ENCODE measurements at regions not wholly inside any gene's neighbourhood (a gene's known extent, or its start where the extent isn't known, plus 50 kb on each side); places are given as distances from the start of the nearest gene placed in this dataset.

- no peak for DNase-seq (ENCODE audit: low read depth)
- TF ChIP-seq, protein P1, sequence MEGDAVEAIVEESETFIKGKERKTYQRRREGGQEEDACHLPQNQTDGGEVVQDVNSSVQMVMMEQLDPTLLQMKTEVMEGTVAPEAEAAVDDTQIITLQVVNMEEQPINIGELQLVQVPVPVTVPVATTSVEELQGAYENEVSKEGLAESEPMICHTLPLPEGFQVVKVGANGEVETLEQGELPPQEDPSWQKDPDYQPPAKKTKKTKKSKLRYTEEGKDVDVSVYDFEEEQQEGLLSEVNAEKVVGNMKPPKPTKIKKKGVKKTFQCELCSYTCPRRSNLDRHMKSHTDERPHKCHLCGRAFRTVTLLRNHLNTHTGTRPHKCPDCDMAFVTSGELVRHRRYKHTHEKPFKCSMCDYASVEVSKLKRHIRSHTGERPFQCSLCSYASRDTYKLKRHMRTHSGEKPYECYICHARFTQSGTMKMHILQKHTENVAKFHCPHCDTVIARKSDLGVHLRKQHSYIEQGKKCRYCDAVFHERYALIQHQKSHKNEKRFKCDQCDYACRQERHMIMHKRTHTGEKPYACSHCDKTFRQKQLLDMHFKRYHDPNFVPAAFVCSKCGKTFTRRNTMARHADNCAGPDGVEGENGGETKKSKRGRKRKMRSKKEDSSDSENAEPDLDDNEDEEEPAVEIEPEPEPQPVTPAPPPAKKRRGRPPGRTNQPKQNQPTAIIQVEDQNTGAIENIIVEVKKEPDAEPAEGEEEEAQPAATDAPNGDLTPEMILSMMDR (IDR thresholded peaks at IDR 0.05; ENCODE audit: control insufficient read depth, insufficient read depth, low read depth, low read length, missing control alignments): no peak
These were observed 174.5 kb downstream of the DACT1 start for GRCh38 chr14:58812050-58812910.

GRCh38 chr14:58813745-58814144 is 176.0 kb downstream of the DACT1 start:
- DNase-seq (ENCODE audit: low read depth): no peak
- H3K4me3 ChIP-seq (ENCODE audit: control insufficient read depth, low read depth, low read length): no peak overlapping the region
- TF ChIP-seq, protein P1 (IDR thresholded peaks at IDR 0.05; ENCODE audit: control insufficient read depth, insufficient read depth, low read depth, low read length, missing control alignments): no peak

More at GRCh38 chr14:58812050-58812910, 174.5 kb downstream of the DACT1 start:
- no peak overlapping the region for H3K4me3 ChIP-seq (ENCODE audit: control insufficient read depth, low read depth, low read length)

- TF ChIP-seq, protein P1 (IDR thresholded peaks at IDR 0.05; ENCODE audit: control insufficient read depth, insufficient read depth, low read depth, low read length, missing control alignments): no peak
- DNase-seq (ENCODE audit: low read depth): no peak
- no peak overlapping the region for H3K4me3 ChIP-seq (ENCODE audit: control insufficient read depth, low read depth, low read length)
These were observed 176.7 kb downstream of the DACT1 start for GRCh38 chr14:58814466-58814865.

DNA sequence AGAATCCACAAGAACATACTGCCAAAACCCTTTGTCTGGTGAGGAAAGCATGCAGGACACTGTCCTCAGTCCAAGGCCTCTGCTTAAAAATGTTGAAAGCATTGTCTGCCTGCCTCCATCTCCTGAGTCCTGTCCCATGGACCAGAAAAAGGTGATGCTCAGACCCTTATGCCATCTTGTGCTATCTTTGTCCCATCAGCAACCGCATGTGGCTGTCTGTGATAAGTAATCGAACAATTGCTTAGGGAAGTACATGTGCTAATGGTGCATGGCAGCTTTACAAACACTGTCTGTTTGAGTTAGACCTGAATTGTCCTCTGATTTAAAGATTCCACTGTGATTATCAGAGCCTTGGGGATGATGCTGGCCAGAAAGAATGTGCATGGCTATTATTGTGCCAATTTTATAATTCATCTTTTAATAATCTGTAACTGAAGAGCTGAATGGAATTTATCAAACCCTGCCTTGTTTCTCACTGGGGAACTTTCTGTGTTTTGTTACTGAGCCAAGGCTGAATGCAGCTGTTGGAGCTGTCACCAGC is 177.5 kb downstream of the DACT1 start:
- TF ChIP-seq, protein P1 (IDR thresholded peaks at IDR 0.05; ENCODE audit: control insufficient read depth, insufficient read depth, low read depth, low read length, missing control alignments): no peak
- DNase-seq (ENCODE audit: low read depth): no peak
- no peak overlapping the region for H3K4me3 ChIP-seq (ENCODE audit: control insufficient read depth, low read depth, low read length)

GRCh38 chr14:58815794-58816193 is 178.0 kb downstream of the DACT1 start:
- TF ChIP-seq, protein P1 (IDR thresholded peaks at IDR 0.05; ENCODE audit: control insufficient read depth, insufficient read depth, low read depth, low read length, missing control alignments): no peak
- no peak for DNase-seq (ENCODE audit: low read depth)
- no peak overlapping the region for H3K4me3 ChIP-seq (ENCODE audit: control insufficient read depth, low read depth, low read length)

GRCh38 chr14:58816416-58817115 is 178.8 kb downstream of the DACT1 start:
- DNase-seq (ENCODE audit: low read depth): no peak
- TF ChIP-seq, protein P1 (IDR thresholded peaks at IDR 0.05; ENCODE audit: control insufficient read depth, insufficient read depth, low read depth, low read length, missing control alignments): no peak
- H3K4me3 ChIP-seq (ENCODE audit: control insufficient read depth, low read depth, low read length): no peak overlapping the region
